ENCODE measurements at regions not wholly inside any gene's neighbourhood (a gene's known extent, or its start where the extent isn't known, plus 50 kb on each side); places are given as distances from the start of the nearest gene placed in this dataset.
"Not testable (repeated sequence)": the region's sequence is repeated elsewhere in the genome, so short reads cannot be mapped to it uniquely, and the experiment has no call there.

DNA sequence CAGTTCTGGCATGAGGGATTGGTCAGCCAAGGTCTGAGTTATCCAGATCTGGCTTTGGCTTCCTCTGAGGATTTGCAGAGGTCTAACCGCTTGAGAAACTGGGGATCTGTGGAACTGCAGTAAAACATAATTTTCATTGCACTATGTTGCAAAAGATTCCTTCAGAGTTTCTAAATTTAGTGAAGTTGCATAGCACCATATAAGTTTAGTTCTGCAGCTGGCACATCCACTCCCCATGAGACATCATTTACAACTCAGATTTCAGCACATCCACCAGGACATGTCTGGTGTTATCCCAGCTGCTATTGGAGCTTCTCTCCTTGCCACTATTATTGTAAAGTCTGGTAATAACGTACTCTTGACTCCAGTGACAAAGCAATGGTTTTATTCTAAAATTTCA is 181.5 kb downstream of the CWF19L2 start:
- peak in 5 of 58 donors; percentile 6 to 44 (median 20) for DNase-seq

GRCh38 chr11:107275632-107276031 is 182.0 kb downstream of the CWF19L2 start:
- no peak for DNase-seq

DNA sequence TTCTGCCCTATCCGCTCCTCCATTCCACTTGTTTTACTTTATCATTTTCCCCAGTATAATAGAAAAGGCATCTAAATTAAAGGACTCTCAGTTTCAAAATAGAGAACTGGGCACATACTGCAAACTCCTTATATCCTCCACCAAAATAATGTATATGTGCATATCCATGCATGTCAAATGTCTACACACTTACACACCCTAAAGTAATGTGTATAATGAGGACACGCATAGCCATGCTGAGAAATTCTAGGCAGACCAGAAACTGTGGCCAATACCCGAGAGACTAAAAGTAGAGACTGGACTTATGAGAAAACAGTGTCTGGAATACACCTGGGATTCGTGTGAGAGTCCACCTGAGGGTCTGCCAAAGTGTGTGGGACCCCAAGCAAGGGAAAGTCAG is 183.5 kb downstream of the CWF19L2 start:
- DNase-seq, result no peak

DNA sequence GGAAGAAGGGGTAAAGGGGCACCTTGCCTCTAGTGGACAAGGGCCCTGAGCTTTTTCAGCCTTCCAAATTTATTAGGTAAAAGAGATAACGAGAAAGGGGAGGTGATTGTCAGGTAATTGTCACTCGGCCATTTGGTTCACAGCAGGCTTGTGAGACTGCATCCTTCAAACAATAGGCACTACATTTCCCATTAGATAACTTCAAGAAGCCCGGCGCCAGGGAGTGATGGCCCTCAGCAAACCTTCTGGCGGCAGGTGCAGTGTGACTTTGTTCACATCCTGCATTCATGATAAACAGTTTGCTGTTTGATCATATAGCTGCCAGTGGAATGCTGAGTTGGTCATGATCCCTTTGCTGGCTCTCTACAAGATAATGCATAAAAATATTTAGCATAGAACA is 185.1 kb downstream of the CWF19L2 start:
- DNase-seq, result no peak

- DNase-seq, result no peak
These were observed 186.2 kb downstream of the CWF19L2 start for GRCh38 chr11:107271425-107271824.

DNA sequence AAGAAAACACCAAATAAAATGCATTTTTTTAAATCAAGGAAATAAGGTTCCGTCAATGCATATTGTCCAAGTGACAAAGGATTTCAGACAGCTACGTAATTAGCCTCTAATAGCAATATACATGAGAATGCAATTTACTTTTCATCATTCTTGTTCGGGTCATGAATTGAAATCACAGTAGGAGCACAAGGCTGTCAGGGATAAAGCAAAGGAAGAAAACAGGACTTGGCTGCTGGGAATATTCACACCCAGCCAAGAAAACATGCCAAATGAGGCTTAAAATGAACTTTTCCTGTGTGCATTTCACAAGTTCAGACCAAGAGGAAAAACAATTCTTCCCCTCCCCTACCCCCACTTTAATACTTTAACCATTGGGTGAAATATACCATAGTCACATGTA is 188.6 kb downstream of the CWF19L2 start:
- DNase-seq, result peak in 1 of 58 donors; percentile 6

DNA sequence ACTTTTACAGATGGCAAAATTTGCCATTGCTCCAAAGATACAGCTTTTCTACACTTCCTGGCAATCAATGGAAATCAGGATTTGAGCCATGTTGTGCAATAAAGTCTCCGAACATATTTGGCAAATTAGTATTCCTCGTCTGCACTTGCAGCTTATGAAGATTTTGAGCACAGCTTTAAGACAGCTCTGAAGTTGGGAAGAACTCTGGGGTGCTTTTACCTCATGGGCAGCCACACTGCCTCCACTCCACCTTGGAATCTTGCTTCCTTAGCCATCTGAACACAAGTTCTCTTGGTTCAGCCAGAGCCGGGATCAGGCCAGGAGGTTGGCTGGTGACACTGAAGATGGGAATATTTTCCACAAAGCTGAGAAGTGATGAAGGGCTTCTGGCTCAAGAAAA is 191.2 kb downstream of the CWF19L2 start:
- DNase-seq, result no peak

- peak in 1 of 58 donors; percentile 1 for DNase-seq
These were observed 192.0 kb downstream of the CWF19L2 start for GRCh38 chr11:107265591-107266121.

GRCh38 chr11:107263844-107264563 is 193.6 kb downstream of the CWF19L2 start:
- no peak for DNase-seq

DNA sequence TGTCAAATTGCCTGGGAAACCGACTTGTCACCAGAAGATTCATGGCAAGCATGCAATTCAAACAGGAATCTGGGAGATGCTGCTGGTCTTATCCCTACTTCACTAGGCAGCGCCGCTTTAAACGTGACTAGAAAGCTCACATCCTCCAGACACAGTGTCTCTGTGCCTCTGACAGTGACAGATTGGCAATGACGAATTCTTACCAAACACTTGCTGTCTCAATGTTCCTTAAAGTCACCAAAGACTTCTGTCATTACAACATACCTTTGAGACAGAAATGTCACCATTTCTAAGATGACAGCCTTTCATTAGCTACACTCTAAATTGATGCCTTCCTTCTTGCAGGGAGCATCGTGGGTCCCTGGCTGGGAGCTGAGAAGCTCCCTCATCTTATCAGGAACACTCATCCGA is 197.8 kb downstream of the CWF19L2 start:
- peak in 10 of 58 donors; percentile 3 to 24 (median 10) for DNase-seq

DNA sequence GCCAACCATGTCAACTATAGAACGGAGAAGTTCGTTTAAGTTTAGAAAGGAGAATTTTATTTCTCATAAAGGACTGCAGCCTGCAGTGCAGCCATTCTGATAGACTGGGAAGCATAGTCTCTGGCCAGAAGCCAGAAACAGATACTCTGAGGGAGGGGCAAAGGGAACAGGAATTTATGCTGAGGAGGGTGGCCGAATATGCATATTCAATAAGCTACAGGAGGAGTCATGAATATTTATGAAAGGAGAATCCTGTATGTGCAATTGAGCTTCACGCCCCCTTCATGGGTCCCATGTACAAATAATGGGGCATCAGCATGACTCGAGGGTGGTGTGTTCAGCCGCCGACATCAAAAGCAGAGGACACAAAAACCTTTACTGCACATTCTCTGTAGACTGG is 199.9 kb downstream of the CWF19L2 start:
- DNase-seq, result no peak

DNA sequence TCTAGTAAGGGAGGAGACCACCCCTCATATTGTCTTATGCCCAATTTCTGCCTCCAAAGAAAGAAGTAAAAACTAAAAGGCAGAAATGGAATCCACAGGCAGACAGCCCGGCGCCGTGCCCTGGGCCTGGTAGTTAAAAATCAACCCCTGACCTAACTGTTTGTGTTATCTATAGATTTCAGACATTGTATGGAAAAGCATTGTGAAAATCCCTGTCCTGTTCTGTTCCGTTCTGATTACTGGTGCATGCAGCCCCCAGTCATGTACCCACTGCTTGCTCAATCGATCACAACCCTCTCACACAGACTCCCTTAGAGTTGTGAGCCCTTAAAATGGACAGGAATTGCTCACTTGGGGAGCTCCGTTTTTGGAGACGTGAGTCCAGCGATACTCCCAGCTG is 204.0 kb downstream of the CWF19L2 start:
- DNase-seq, result not testable (repeated sequence)

DNA sequence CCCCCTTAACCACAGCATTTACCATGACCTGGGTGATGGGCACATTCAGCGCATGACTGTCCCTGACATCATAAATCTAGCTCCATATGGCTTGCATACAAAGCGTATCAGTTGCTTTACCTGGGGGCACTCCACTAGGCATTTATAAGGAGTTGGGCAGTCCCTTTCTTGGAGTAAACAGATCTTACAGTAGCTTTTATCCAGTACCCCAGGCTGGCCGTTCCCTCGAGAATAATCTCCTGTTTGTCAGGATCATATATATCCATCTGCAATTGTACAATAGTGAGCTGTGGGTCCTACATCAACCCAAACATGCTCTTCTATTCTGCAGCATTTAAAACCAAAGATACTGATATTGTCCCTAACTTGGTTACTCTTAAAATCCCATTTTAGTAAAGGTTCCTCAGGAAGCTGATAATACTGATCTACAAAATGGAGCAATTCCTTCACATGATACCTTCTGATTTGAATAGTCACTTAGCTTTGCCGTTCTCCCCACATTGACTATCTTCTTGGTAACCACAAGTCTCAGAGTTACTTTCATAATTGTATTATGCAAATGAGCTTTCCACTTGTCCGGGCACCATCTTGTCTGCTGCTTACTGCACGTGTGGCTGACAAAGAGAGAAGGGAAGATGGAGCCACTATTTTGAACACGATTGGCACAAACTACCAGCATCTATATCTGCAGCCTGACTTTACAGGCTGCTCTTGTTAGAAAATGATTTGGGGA is 205.0 kb downstream of the CWF19L2 start:
- no peak for DNase-seq

DNA sequence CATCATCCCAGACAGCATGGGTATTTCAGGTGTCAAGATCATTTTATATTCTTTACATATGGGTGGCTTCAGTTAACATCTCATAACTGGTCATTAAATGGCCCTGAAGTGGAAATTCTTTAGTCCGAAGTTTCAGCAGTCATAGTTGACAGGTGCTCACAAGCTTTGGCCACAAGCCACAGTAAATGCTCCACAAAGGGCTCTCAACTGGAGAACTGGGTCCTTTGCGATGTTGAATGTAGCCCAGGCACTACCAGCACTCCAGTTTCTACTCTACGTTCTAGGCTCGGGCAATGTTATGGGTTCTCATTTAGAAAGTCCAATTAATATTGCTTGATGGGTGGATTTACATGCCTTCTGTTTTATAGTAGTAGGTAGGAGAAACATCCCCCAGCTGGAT is 206.3 kb downstream of the CWF19L2 start:
- no peak for DNase-seq

- no peak for DNase-seq
These were observed 207.6 kb downstream of the CWF19L2 start for GRCh38 chr11:107250017-107250416.

DNA sequence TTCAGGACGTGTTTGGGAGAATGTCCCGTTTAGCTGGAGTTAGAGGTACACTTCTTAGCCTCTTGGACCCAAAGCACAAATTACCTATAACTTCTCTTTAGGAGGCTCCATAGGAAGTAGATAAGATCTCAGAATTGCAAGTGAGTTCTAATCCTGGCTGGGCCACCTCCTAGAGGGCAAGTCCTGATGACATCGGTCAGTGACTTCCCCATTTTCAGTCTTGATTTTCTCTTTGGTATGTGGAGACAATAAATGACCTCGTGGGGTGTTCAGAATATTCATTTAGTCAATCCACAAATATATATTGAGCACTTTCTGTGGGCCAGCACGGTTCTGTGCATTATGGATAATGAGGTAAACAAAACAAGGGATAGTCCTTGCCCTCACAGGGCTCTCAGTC is 208.6 kb downstream of the CWF19L2 start:
- DNase-seq, result no peak

DNA sequence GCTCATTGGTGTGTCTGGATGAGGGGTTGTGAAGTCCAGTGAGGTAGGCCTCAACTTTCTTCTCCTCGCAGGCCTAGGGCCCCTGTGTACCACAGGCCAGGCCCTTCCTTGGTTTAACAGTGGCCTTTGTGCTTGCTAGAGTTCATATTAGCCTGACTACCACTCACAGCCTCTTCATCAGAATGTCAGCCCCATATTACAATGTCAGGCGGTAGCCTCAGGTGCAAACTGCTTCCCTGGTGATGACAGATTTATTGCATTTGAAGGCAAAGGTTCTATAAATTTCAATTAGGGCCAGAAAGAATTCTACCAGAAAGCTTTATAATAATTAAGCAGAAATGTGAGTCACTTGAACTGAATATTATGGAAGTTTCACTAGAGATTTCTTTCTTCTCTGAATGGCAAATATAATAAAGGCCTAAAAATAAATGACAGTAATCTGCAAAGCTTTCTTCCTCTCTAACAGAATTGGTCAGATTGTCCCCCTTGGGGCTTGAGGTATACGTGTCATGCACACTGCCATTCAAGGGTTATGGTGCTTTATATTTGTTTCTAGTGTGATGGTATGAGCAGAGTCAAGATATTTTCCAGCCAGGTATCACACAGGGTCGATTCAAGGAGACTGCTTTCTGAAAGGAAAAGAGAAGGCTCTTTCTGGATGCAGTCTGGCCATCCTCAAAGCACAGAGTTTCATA is 210.3 kb downstream of the CWF19L2 start:
- no peak for DNase-seq

DNA sequence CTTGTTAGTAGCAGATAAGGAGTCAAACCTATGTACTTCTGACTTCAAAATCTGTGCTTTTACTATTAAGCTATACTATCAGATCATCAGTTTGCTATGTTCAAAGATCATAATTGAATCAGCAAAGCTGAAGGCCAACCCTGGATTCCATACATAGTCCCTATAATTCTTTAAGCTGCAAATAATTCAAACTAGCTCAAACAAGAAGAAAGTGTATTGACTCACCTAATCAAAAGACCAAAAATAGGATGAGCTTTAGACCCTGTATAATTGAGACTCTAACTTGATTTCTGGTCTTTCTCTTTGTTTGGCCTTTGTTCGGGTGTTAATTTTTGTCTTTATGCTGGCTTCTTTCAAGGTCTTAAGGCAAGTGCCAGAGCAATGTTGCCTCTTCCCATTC is 213.7 kb downstream of the CWF19L2 start:
- DNase-seq, result no peak

DNA sequence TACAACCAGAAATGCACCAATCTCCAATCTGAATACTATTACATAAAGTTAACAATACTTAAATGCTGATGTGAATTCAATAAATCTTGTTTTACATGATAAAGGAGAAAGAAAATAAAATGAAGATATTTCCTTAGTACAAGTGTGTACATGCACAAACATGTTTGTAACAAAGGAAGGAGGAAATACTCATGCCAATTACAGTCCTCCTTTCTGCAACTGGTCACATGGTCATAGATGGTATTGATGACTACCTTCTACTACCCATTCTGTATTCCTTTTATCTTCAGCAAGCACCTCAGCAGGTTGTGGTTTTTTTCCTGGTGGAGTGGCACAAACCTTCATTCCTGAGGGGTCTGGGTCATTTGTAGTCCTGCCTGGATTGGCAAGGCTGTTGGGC is 214.2 kb upstream of the GUCY1A2 start:
- no peak for DNase-seq

DNA sequence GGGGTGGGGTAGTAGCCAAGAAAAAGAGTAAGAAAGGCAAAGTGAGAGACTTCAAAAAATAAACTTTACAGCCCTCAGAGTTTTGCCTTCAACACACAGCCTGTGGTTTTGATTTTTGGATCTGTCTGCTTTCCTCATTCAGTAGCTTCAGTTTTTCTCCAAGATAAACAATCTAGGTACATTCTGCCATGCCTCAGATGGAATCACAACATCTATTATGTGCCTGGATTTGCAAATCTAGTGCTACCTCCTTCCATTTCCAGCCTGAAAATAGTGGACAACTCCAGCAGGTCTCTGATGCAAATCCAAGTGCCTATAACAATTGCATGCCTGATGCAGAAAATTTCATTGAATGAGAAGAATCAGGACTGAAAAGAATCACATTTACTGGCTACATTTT is 206.6 kb upstream of the GUCY1A2 start:
- DNase-seq, result no peak

DNA sequence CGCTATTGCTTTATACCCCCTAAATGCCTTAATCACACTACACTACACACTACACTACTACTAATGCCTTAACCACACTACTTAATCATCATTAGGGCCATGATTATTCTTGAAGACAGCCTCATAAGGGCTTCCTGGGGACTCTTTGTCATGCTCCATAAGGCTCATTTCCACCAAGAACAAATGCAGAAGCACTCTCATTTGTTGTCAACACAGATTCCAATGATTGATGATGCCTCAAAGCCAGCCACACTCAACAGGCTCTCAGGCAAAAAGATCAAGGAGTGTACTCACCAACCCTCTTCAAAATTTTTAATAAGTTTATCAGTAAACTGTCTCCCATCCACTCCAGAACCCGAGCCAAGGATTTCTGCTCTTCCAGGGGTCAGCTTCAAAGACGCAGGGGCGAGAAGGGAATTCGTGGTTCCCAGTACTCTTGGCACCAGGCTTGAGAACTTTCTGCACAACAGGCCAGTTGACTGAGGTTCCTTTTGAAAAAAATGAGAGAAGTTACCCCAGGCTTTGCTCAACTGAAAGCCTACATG is 204.7 kb upstream of the GUCY1A2 start:
- no peak for DNase-seq

- no peak for DNase-seq
These were observed 204.2 kb upstream of the GUCY1A2 start for GRCh38 chr11:107222431-107222830.
